Fibroblast of pulmonary artery (primary cell): ENCODE measurements at regions not wholly inside any gene's neighbourhood (a gene's known extent, or its start where the extent isn't known, plus 50 kb on each side); places are given as distances from the start of the nearest gene placed in this dataset.

ENCODE experiments used
- DNase-seq: peaks from one replicate; pipeline ENCODE4 v3.0.0-alpha.2; 2010; ENCODE audit warnings: low read depth
- H3K4me3 ChIP-seq: replicated peaks from 2 replicates; pipeline ENCODE4 v1.5.1; 2011; ENCODE audit warnings: low read depth, mild to moderate bottlenecking, control low read depth, low read length, moderate library complexity
- TF ChIP-seq, protein P1 (sequence below): IDR thresholded peaks from 2 replicates; pipeline ENCODE4 v1.5.1; 2011; ENCODE audit warnings: mild to moderate bottlenecking, control low read depth, low read length, inconsistent platforms; ENCODE audit errors: missing control alignments

DNA sequence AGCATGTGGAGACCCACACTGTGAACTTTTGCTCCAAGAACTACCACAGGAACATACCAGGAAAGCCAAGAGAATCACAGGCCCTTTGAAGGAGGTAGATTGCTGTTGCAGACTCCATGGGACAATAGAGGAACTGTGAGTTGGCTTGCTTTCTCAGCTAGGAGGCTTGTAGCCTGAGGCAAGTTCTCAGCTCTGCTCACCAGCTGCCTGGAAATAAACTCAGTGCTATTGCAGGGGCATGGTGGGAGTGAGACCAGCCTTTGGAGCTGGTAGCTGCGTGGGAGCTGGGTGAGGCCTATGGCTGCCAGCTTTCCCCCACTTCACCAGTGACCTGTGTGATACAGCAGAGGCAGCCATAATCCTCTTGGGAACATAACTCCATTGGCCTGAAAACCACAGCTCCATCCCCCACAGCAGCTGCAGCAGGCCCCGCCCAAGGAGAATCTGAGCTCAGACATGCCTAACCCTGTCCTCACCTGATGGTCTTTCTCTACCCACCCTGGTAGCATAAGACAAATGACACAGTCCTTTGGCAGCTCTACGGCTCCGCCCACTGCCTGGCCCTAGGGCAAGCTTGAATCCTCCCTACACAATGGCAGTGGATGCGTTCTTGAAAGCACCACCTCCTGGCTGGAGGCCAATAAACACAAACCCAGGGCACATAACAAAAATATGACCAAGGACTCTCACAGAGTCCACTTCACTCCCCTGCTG lies 389.5 kb downstream of the KIF4B start:
- TF ChIP-seq, protein P1, sequence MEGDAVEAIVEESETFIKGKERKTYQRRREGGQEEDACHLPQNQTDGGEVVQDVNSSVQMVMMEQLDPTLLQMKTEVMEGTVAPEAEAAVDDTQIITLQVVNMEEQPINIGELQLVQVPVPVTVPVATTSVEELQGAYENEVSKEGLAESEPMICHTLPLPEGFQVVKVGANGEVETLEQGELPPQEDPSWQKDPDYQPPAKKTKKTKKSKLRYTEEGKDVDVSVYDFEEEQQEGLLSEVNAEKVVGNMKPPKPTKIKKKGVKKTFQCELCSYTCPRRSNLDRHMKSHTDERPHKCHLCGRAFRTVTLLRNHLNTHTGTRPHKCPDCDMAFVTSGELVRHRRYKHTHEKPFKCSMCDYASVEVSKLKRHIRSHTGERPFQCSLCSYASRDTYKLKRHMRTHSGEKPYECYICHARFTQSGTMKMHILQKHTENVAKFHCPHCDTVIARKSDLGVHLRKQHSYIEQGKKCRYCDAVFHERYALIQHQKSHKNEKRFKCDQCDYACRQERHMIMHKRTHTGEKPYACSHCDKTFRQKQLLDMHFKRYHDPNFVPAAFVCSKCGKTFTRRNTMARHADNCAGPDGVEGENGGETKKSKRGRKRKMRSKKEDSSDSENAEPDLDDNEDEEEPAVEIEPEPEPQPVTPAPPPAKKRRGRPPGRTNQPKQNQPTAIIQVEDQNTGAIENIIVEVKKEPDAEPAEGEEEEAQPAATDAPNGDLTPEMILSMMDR = no peak
- no peak overlapping the region for H3K4me3 ChIP-seq
- DNase-seq = no peak

DNA sequence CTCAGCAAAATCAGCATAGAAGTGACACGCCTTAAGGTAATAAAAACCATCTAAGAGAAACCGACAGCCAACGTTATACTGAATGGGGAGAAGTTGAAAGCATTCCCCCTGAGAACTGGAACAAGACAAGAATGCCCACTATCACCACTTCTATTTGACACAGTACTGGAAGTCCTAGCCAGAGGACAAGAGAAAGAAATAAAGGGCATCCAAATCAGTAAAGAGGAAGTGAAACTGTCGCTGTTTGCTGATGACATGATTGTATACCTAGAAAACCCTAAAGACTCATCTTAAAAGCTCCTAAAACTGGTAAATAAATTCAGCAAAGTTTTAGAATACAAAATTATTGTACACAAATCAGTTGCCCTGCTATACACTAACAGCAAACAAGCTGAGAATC lies 393.3 kb downstream of the KIF4B start:
- H3K4me3 ChIP-seq = no peak overlapping the region
- TF ChIP-seq, protein P1 = no peak
- no peak for DNase-seq

DNA sequence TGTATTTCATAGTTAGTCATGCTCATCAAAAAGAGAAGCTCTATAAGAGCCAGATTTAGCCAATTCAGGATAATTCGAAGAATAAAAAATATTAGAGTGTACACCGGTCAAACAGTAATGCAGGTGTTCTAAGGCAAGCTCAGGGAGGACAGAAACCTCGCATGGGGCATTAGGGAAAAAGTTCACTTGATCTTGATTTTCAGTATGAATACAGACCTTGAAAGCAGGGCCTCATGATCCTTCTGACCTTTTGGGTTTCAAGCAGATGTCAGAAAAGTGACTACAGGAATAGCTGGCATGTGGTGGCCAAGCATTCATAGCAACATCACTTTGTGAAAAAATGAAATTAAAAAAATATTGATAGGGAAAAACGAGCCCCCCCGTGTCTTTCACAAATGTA lies 394.9 kb downstream of the KIF4B start:
- TF ChIP-seq, protein P1 = no peak
- no peak overlapping the region for H3K4me3 ChIP-seq
- no peak for DNase-seq

DNA sequence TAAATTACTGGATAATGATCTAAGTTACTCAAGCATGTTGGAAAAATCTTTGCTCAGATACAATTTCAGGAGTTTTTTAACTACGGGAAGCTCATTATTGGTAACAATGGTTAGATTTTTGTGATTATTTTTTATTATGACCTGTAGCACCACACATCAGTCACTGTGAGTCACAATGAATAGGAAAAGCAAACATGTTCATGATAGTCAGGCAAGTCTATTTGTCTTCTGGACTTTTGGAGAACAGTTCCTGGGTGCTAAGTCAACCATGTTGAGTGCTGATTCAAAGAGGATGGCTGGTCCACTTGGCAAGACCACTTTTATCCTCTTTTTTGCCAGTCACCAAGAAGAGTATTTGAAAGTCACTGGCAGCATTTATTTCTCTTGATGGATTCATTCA lies 403.2 kb downstream of the KIF4B start:
- TF ChIP-seq, protein P1 = no peak
- DNase-seq = no peak
- H3K4me3 ChIP-seq = no peak overlapping the region

DNA sequence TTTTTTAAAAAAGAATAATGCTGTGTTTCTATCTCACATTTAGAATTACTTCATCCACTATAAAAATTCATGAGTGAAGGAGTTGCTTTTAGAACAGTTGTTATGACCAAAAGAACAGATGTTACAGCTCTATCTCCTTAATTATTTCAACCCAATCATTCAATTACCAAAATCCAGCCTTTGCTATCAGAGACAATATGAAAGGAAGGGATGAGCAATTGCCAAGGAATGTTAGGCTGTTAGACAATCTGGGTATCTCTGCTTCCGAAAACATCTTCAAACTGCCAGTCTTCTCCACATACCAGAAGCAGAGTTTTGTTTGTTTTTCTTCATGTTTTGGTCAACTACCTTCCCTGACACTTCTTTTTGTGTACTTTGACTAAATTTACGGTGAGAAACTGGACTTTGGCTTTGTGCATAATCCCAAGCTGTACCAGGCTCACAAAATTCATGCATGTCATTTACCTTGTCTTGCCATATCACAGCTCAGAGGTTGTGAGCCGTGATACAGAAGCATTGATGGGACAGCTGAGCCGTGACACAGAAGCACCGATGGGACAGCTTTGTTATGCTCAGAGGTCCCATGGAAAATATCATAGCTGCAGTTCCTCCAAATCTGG lies 405.5 kb downstream of the KIF4B start:
- H3K4me3 ChIP-seq = no peak overlapping the region
- DNase-seq = no peak
- TF ChIP-seq, protein P1 = no peak

DNA sequence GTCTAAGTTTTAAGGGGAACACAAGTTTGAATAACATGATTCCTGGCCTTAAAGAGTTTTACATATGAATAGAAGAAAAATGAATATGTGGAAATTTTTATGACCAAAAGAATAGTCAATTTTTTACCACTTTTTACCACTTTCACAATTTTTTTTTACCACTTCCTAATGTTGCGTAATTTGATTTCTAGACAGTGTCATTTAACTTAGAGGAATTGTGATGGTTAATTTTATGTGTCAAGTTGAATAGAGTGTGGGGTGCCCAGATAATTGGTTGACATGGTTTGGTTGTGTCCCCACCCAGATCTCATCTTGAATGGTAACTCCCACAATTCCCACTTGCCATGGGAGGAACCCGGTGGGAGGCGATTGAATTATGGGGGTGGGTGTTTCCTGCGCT lies 416.6 kb downstream of the KIF4B start:
- H3K4me3 ChIP-seq = no peak overlapping the region
- DNase-seq = no peak
- TF ChIP-seq, protein P1 = no peak

DNA sequence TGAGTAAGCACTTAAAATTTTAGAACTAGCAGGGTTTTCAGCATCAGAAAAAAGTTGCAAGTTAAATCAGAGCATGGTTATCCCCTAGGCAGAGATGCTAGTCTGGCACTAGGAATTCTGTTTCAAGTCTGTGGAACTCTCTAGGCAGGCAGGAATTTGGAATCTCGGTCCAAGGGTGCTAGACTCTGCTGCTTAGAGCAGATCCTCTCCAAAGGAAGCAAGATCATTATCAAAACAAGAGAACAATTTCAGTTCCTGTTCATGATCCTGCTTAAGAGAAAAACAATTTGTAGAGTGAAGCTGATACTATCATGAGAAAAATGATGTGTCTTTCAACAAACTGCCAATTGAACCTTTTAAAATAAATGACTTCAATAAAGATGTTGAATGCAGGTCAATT lies 420.7 kb downstream of the KIF4B start:
- no peak overlapping the region for H3K4me3 ChIP-seq
- TF ChIP-seq, protein P1 = no peak
- DNase-seq = no peak
